ENCODE measurements at regions not wholly inside any gene's neighbourhood (a gene's known extent, or its start where the extent isn't known, plus 50 kb on each side); places are given as distances from the start of the nearest gene placed in this dataset.

DNA sequence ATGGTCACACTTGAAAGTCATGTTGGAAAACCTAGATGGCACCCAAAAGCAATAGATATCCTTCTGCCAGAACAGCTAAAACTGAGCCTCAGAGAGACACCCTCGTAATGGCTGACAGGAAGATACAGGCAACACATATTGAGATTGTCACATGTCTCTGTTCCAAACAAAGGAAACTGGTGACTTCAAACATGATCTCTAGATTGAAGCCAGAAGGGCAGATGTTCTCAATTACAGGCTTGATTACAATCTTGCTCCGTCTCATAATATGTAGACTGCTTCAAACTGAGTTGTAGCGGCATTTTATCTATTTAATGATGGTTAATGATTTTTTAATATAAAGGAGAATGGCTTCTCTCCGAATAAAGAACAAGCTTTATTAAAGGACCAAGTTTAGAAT is 774.3 kb downstream of the KCTD16 start:
- 60 to 66% (median 63%) methylated on average over 4 of the region's 4 CpGs for WGBS, 4 donors
- Histone ChIP-seq H3K27ac (no peak overlapping the region), H3K36me3 (no peaks in the 10 kb centered on the region), H3K4me3 (no peak overlapping the region), H3K4me1 (no peaks in the 10 kb centered on the region), H3K27me3 (no peaks in the 10 kb centered on the region), H3K9me3 (no peaks in the 10 kb centered on the region)
- intact Hi-C loops (cut with DNase I), result no loop called here
- TF ChIP-seq, protein P1, sequence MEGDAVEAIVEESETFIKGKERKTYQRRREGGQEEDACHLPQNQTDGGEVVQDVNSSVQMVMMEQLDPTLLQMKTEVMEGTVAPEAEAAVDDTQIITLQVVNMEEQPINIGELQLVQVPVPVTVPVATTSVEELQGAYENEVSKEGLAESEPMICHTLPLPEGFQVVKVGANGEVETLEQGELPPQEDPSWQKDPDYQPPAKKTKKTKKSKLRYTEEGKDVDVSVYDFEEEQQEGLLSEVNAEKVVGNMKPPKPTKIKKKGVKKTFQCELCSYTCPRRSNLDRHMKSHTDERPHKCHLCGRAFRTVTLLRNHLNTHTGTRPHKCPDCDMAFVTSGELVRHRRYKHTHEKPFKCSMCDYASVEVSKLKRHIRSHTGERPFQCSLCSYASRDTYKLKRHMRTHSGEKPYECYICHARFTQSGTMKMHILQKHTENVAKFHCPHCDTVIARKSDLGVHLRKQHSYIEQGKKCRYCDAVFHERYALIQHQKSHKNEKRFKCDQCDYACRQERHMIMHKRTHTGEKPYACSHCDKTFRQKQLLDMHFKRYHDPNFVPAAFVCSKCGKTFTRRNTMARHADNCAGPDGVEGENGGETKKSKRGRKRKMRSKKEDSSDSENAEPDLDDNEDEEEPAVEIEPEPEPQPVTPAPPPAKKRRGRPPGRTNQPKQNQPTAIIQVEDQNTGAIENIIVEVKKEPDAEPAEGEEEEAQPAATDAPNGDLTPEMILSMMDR (IDR thresholded peaks at IDR 0.05), result no peak
- no peak for TF ChIP-seq POLR2A (IDR thresholded peaks at IDR 0.05)
- no peak for DNase-seq
- no peak for ATAC-seq

DNA sequence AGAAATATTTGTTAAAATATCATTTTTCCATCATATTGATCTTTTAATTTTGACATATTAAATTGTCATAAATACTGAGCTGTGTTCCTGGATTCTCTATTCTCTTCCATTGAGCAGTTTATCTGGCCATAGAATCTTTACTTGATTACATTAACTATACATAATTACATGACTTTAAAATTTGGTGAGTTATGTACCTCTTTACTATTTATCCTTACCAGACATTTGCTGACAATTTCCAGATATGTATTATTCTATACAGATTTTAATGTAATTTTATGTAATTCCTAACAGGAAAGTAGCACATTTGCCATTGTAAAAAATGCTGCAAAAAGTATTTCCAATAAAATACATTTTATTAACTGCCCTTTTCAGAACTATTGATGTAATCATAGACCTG is 770.3 kb downstream of the KCTD16 start:
- Histone ChIP-seq H3K9me3 (no peaks in the 10 kb centered on the region), H3K36me3 (no peaks in the 10 kb centered on the region), H3K4me3 (no peak overlapping the region), H3K27me3 (no peaks in the 10 kb centered on the region), H3K4me1 (no peaks in the 10 kb centered on the region), H3K27ac (no peak overlapping the region)
- intact Hi-C loops (cut with DNase I), result no loop called here
- no peak for DNase-seq
- no peak for TF ChIP-seq POLR2A (IDR thresholded peaks at IDR 0.05)
- TF ChIP-seq, protein P1 (IDR thresholded peaks at IDR 0.05), result no peak
- ATAC-seq, result no peak

DNA sequence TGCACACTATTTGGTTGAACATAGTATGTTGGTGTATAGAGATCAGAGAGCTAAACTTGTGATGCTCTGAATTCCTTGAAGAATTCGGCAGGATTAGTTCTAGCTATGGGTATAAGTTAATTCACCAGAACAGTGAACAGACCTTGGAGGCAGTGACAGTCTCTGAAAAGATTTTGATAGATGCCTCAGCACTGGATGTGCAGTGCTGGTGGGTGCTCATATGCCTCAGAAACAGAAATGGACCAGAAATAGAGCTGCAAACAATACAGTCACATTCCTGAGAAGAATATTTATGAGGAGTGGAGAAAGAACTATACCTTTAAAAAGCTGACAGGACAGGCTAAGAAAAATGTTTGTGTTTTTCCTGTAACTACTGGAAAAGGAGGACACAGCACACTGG is 747.7 kb downstream of the KCTD16 start:
- H3K27ac ChIP-seq, result no peak overlapping the region
- TF ChIP-seq POLR2A (IDR thresholded peaks at IDR 0.05), result no peak
- TF ChIP-seq, protein P1 (IDR thresholded peaks at IDR 0.05), result no peak
- ATAC-seq (no peak), DNase-seq (no peak)
- no peak overlapping the region for H3K4me3 ChIP-seq
- intact Hi-C loops (cut with DNase I), result no loop called here
- H3K4me1 ChIP-seq, result no peaks in the 10 kb centered on the region
- no peaks in the 10 kb centered on the region for H3K27me3 ChIP-seq
- no peaks in the 10 kb centered on the region for H3K36me3 ChIP-seq
- H3K9me3 ChIP-seq, result no peaks in the 10 kb centered on the region
- 64 to 76% (median 72%) methylated on average over 1 of the region's 1 CpG for WGBS, 4 donors

DNA sequence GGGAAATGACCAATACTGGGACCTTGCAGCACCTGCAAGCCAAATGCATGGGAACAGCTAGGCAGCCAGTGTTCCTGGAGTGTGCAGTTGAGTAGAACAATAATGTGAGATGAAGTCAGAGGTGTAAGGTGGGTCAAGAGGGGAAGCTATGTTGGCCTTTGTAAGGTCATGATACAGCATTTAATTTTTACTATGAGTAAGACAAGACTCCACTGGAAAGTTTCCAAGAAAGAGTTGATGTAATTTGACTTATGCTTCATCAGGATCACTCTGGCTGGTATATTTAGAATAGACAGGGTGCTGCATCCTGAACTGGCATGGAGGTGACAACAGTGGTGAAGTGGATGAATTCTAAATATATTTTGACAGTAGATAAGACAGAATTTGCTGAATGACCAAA is 744.8 kb downstream of the KCTD16 start:
- no peak for ATAC-seq
- Histone ChIP-seq H3K27ac (no peak overlapping the region), H3K36me3 (no peaks in the 10 kb centered on the region), H3K27me3 (no peaks in the 10 kb centered on the region), H3K4me3 (no peak overlapping the region), H3K9me3 (peaks cover 0 to 6% (median 0%) of the 10 kb centered on the region in 12 donors), H3K4me1 (no peaks in the 10 kb centered on the region)
- TF ChIP-seq POLR2A (IDR thresholded peaks at IDR 0.05), result no peak
- TF ChIP-seq, protein P1 (IDR thresholded peaks at IDR 0.05), result no peak
- intact Hi-C loops (cut with DNase I), result no loop called here
- no peak for DNase-seq

All from heart left ventricle (tissue), 16 donors.